HG03135 (cell line): ENCODE measurements at regions not wholly inside any gene's neighbourhood (a gene's known extent, or its start where the extent isn't known, plus 50 kb on each side); places are given as distances from the start of the nearest gene placed in this dataset.

ENCODE experiments used
- ATAC-seq: cut with Tn5 transposase; IDR thresholded peaks from one replicate; pipeline ENCODE4 v1.9.1; 2021; ENCODE audit warnings: mild to moderate bottlenecking, moderate library complexity; ENCODE audit not compliant: unreplicated experiment

GRCh38 chr18:40531051-40531450 is 1424.0 kb upstream of the PIK3C3 start:
- ATAC-seq, result no peak

GRCh38 chr18:40529478-40529877 is 1425.6 kb upstream of the PIK3C3 start:
- no peak for ATAC-seq

GRCh38 chr18:40524881-40525280 is 1430.2 kb upstream of the PIK3C3 start:
- no peak for ATAC-seq

- ATAC-seq, result no peak
Observed at GRCh38 chr18:40523287-40523686, 1431.7 kb upstream of the PIK3C3 start.

- ATAC-seq, result no peak
Observed at GRCh38 chr18:40501026-40501425, 1454.0 kb upstream of the PIK3C3 start.

- ATAC-seq, result no peak
Observed at GRCh38 chr18:40494603-40495002, 1460.4 kb upstream of the PIK3C3 start.

GRCh38 chr18:40493316-40493715 is 1461.7 kb upstream of the PIK3C3 start:
- ATAC-seq, result no peak

- no peak for ATAC-seq
Observed at GRCh38 chr18:40489301-40489700, 1465.7 kb upstream of the PIK3C3 start.

- ATAC-seq, result no peak
Observed at GRCh38 chr18:40485318-40485717, 1469.7 kb upstream of the PIK3C3 start.

GRCh38 chr18:40473221-40474029 is 1481.6 kb upstream of the PIK3C3 start:
- no peak for ATAC-seq

GRCh38 chr18:40470723-40471122 is 1484.3 kb upstream of the PIK3C3 start:
- no peak for ATAC-seq

GRCh38 chr18:40469851-40470250 is 1485.2 kb upstream of the PIK3C3 start:
- no peak for ATAC-seq

GRCh38 chr18:40469316-40469715 is 1485.7 kb upstream of the PIK3C3 start:
- ATAC-seq, result no peak

GRCh38 chr18:40464032-40464431 is 1491.0 kb upstream of the PIK3C3 start:
- ATAC-seq, result no peak

GRCh38 chr18:40453903-40454302 is 1501.1 kb upstream of the PIK3C3 start:
- no peak for ATAC-seq

- ATAC-seq, result no peak
Observed at GRCh38 chr18:40452599-40452998, 1502.4 kb upstream of the PIK3C3 start.

GRCh38 chr18:40450751-40451150 is 1504.3 kb upstream of the PIK3C3 start:
- no peak for ATAC-seq

- no peak for ATAC-seq
Observed at GRCh38 chr18:40447820-40448219, 1507.2 kb upstream of the PIK3C3 start.

GRCh38 chr18:40440088-40440487 is 1514.9 kb upstream of the PIK3C3 start:
- ATAC-seq, result no peak

- ATAC-seq, result no peak
Observed at GRCh38 chr18:40437517-40437916, 1517.5 kb upstream of the PIK3C3 start.

GRCh38 chr18:40431071-40431985 is 1523.7 kb upstream of the PIK3C3 start:
- ATAC-seq, result no peak

- no peak for ATAC-seq
Observed at GRCh38 chr18:40423291-40423690, 1531.7 kb upstream of the PIK3C3 start.
